GM12878 (cell line): ENCODE measurements at regions not wholly inside any gene's neighbourhood (a gene's known extent, or its start where the extent isn't known, plus 50 kb on each side); places are given as distances from the start of the nearest gene placed in this dataset.
A peak's percentile ranks its signal among the peaks of the same experiment; 100 is the strongest.

Experiments
- ATAC-seq: fragments of 200-7000 bp; cut with Tn5 transposase; 3 replicates; pipeline ENCODE4 v1.9.1; 2020; ENCODE audit warnings: mild to moderate bottlenecking, moderate library complexity
- BruUV-seq: library from RNA; stranded (reverse); fragments of 400-500 nt; replicated peaks from 2 replicates; lab custom pipeline; 2021; lab: Mats Ljungman, UMichigan
- CTCF ChIA-PET: fragments of 300-600 bp; sonication (Branson Sonifier 250); formaldehyde crosslinking; extraction: SDS; loops from one replicate; lab custom pipeline; 2021; ENCODE audit warnings: inconsistent platforms; lab: Yijun Ruan, JAX
- POLR2A ChIA-PET: fragments of 350-600 bp; formaldehyde crosslinking; extraction: SDS; loops from one replicate; lab custom pipeline; 2021; ENCODE audit warnings: inconsistent platforms; lab: Charles Lee
- RAD21 ChIA-PET: fragments of 300-600 bp; sonication (Branson Sonifier 250); formaldehyde crosslinking; loops from one replicate; lab custom pipeline; 2023; ENCODE audit warnings: antibody characterized with exemption; ENCODE audit not compliant: unreplicated experiment; lab: Charles Lee
- SMC1A ChIA-PET: fragments of 300-600 bp; sonication (Branson Sonifier 250); formaldehyde crosslinking; loops from one replicate; lab custom pipeline; 2023; ENCODE audit not compliant: unreplicated experiment, uncharacterized antibody; lab: Charles Lee
- DNase-seq: peaks from one replicate; pipeline ENCODE4 v3.0.0-alpha.2; 2011; ENCODE audit warnings: low read depth, low spot score
- FAIRE-seq: peaks from 3 replicates; lab custom pipeline; 2011; peaks lifted over from hg19 to GRCh38; lab: Jason Lieb, UNC
- H2AFZ ChIP-seq: 2 replicates; pipeline ENCODE4 v1.6.0; 2011; ENCODE audit warnings: low read depth, low read length, control low read depth; ENCODE audit not compliant: control insufficient read depth
- H3K27ac ChIP-seq: 2 replicates; pipeline ENCODE4 v1.5.1; 2011; ENCODE audit warnings: control low read depth; ENCODE audit not compliant: control insufficient read depth, insufficient read depth
- H3K27me3 ChIP-seq, 2 experiments: replicated peaks in 1 of 2; 2 replicates each; pipeline versions ENCODE4 v1.6.0 to v1.6.1; 2011; ENCODE audit warnings: low read length in 1 of 2; ENCODE audit not compliant: control insufficient read depth in 2 of 2, insufficient read depth in 2 of 2
- H3K36me3 ChIP-seq, 2 experiments: 2 replicates each; pipeline ENCODE4 v1.5.1; 2011; ENCODE audit warnings: low read length in 1 of 2; ENCODE audit not compliant: control insufficient read depth in 2 of 2, insufficient read depth in 2 of 2
- H3K4me1 ChIP-seq: 2 replicates; pipeline ENCODE4 v1.6.1; 2011; ENCODE audit warnings: mild to moderate bottlenecking, low read length, moderate library complexity, mixed read lengths; ENCODE audit not compliant: control insufficient read depth, insufficient read depth
- H3K4me2 ChIP-seq: 2 replicates; pipeline ENCODE4 v1.6.0; 2011; ENCODE audit warnings: control low read depth; ENCODE audit not compliant: control insufficient read depth, insufficient read depth
- H3K4me3 ChIP-seq: fragments of 200-600 bp; sonication (generic); 2 replicates; pipeline ENCODE4 v1.5.1; 2016
- H3K79me2 ChIP-seq: 2 replicates; pipeline ENCODE4 v1.6.0; 2011; ENCODE audit warnings: low read length; ENCODE audit not compliant: control insufficient read depth, insufficient read depth
- H3K9ac ChIP-seq: 2 replicates; pipeline ENCODE4 v1.8.0; 2011; ENCODE audit warnings: low read length, control low read depth, mixed read lengths; ENCODE audit not compliant: control insufficient read depth, insufficient read depth
- H3K9me3 ChIP-seq: replicated peaks from 3 replicates; pipeline ENCODE4 v1.5.1; 2011; ENCODE audit warnings: mild to moderate bottlenecking, low read length; ENCODE audit not compliant: control insufficient read depth, insufficient read depth
- H4K20me1 ChIP-seq: 2 replicates; pipeline ENCODE4 v1.6.0; 2011; ENCODE audit not compliant: control insufficient read depth, insufficient read depth
- BCL11A ChIP-seq: IDR thresholded peaks from 2 replicates; pipeline ENCODE4 v1.6.1; 2011; ENCODE audit warnings: low read depth, low read length
- BCL3 ChIP-seq: IDR thresholded peaks from 2 replicates; pipeline ENCODE4 v1.6.1; 2011; ENCODE audit warnings: borderline replicate concordance, low read depth, mild to moderate bottlenecking, moderate library complexity, low read length; ENCODE audit not compliant: insufficient read depth, poor library complexity, severe bottlenecking
- CEBPB ChIP-seq, 2 experiments: fragments of 150-350 bp in 1 of 2; IDR thresholded peaks; 2 replicates each; pipeline ENCODE4 v1.6.1; 2012 to 2014; ENCODE audit warnings: low read depth in 2 of 2, low read length in 2 of 2, borderline replicate concordance in 1 of 2, inconsistent platforms in 1 of 2
- CHD1 ChIP-seq: IDR thresholded peaks from 2 replicates; pipeline ENCODE4 v1.6.1; 2012; ENCODE audit warnings: low read depth, low read length, improper control_type of control experiment
- DPF2 ChIP-seq: fragments of 450-650 bp; IDR thresholded peaks from 2 replicates; pipeline ENCODE4 v1.6.1; 2017; ENCODE audit warnings: mild to moderate bottlenecking
- E2F8 ChIP-seq: fragments of 450-650 bp; IDR thresholded peaks from 2 replicates; pipeline ENCODE4 v1.6.1; 2018; ENCODE audit warnings: mild to moderate bottlenecking, low read depth, moderate library complexity; ENCODE audit not compliant: partially characterized antibody
- IKZF1 ChIP-seq: fragments of 450-650 bp; conservative IDR thresholded peaks from 2 replicates; pipeline ENCODE4 v1.6.1; 2017; ENCODE audit warnings: antibody characterized with exemption, mild to moderate bottlenecking
- JUND ChIP-seq: IDR thresholded peaks from 2 replicates; pipeline ENCODE4 v1.6.1; 2012; ENCODE audit warnings: low read depth, mild to moderate bottlenecking, low read length, improper control_type of control experiment, moderate library complexity
- KDM1A ChIP-seq: fragments of 200-600 bp; sonication (generic); IDR thresholded peaks from 2 replicates; pipeline ENCODE4 v1.6.1; 2016; ENCODE audit warnings: borderline replicate concordance
- PAX8 ChIP-seq: fragments of 450-650 bp; IDR thresholded peaks from 2 replicates; pipeline ENCODE4 v1.6.1; 2017; ENCODE audit warnings: mild to moderate bottlenecking, moderate library complexity
- POLR2AphosphoS2 ChIP-seq: IDR thresholded peaks from 2 replicates; pipeline ENCODE4 v1.6.1; 2011; ENCODE audit warnings: low read depth, mild to moderate bottlenecking, low read length, improper control_type of control experiment, moderate library complexity
- SPI1 ChIP-seq: IDR thresholded peaks from 2 replicates; pipeline ENCODE4 v1.6.1; 2011; ENCODE audit warnings: low read depth, mild to moderate bottlenecking, low read length, moderate library complexity, borderline replicate concordance; ENCODE audit not compliant: insufficient read depth
- SRF ChIP-seq, 2 experiments: IDR thresholded peaks; 2 replicates each; pipeline ENCODE4 v1.6.1; 2011; ENCODE audit warnings: low read depth in 2 of 2, low read length in 2 of 2, mild to moderate bottlenecking in 1 of 2, moderate library complexity in 1 of 2
- ZNF274 ChIP-seq: IDR thresholded peaks from one replicate; pipeline ENCODE4 v1.8.0; 2011; ENCODE audit not compliant: insufficient read length, insufficient read depth
- WGBS: methylation state at CpG from one replicate; pipeline ENCODE4 v1.1.6; 2016; ENCODE audit warnings: low lambda C conversion rate; ENCODE audit not compliant: insufficient replicate concordance, insufficient coverage; ENCODE audit errors: missing lambda C conversion rate; 5-methylcytosine and 5-hydroxymethylcytosine counted together
- in situ Hi-C: fragments of 300-500 bp; cut with MboI; formaldehyde crosslinking; loops from 9 replicates; pipeline ENCODE4 v1.14.3; 2018; ENCODE audit warnings: mixed read lengths
- intact Hi-C: fragments of 100-400 bp; cut with micrococcal nuclease; formaldehyde crosslinking; loops from one replicate; pipeline ENCODE4 v1.14.2; 2022; ENCODE audit not compliant: unreplicated experiment
- TF ChIP-seq, protein P1 (sequence below): IDR thresholded peaks from 2 replicates; pipeline ENCODE4 v1.6.1; 2012; ENCODE audit warnings: mild to moderate bottlenecking, low read depth, low read length

GRCh38 chr1:234961456-234962339, 166.9 kb downstream of the TOMM20 start:
- H3K79me2 ChIP-seq, result no peaks in the 10 kb centered on the region
- peak; percentile 53 for ATAC-seq
- in situ Hi-C loops, result no loop called here
- peak overlapping the region; percentile 96 for H3K27ac ChIP-seq
- BruUV-seq, result no TSS peak
- WGBS, result 33% methylated on average over 9 of the region's 9 CpGs
- H3K9ac ChIP-seq, result peak overlapping the region; percentile 82
- peaks cover 63% of the 10 kb centered on the region for H3K4me1 ChIP-seq
- peak; percentile 74 for FAIRE-seq
- ChIA-PET POLR2A (interaction anchor here (0.5 to 12.0 kb wide), 15 partner anchors 8 to 361 kb away, joined by 3 to 108 read pairs (median 4); no protein-coding TSS in a partner anchor), RAD21 (interaction anchor here (0.6 to 14.4 kb wide), 28 partner anchors 7 to 462 kb away, joined by 3 to 258 read pairs (median 8); no protein-coding TSS in a partner anchor), CTCF (interaction anchor here (0.6 to 3.4 kb wide), 15 partner anchors 7 to 474 kb away, joined by 3 to 16 read pairs (median 3); no protein-coding TSS in a partner anchor), SMC1A (interaction anchor here (0.7 to 7.3 kb wide), 36 partner anchors 7 to 466 kb away, joined by 3 to 164 read pairs (median 5); no protein-coding TSS in a partner anchor)
- no peaks in the 10 kb centered on the region for H3K27me3 ChIP-seq
- peak overlapping the region; percentile 45; the same call in 1 of the 2 replicates for H3K4me3 ChIP-seq
- intact Hi-C loops, result loop anchor here (1.0 to 2.0 kb wide), 7 partner anchors 25 to 231 kb away; no protein-coding TSS in a partner anchor
- H3K36me3 ChIP-seq, result no peaks in the 10 kb centered on the region
- no peak overlapping the region for H2AFZ ChIP-seq
- no peaks in the 10 kb centered on the region for H4K20me1 ChIP-seq
- H3K4me2 ChIP-seq, result peak overlapping the region; percentile 88
- H3K9me3 ChIP-seq, result no peaks in the 10 kb centered on the region
- no peak for DNase-seq
- TF ChIP-seq ZNF274 (no peak), POLR2AphosphoS2 (no peak), KDM1A (no peak), DPF2 (no peak), BCL11A (peak; percentile 81), SRF (IDR thresholded peaks at IDR 0.05; ENCODE audit: low read depth in 2 of 2, low read length in 2 of 2) (peak; percentile 86 to 91), CEBPB (IDR thresholded peaks at IDR 0.05; ENCODE audit: borderline replicate concordance in 1 of 2, low read depth in 2 of 2, low read length in 2 of 2) (no peak), E2F8 (no peak), IKZF1 (no peak), JUND (no peak), SPI1 (no peak), CHD1 (no peak), BCL3 (peak; percentile 39), PAX8 (no peak)
- TF ChIP-seq, protein P1, sequence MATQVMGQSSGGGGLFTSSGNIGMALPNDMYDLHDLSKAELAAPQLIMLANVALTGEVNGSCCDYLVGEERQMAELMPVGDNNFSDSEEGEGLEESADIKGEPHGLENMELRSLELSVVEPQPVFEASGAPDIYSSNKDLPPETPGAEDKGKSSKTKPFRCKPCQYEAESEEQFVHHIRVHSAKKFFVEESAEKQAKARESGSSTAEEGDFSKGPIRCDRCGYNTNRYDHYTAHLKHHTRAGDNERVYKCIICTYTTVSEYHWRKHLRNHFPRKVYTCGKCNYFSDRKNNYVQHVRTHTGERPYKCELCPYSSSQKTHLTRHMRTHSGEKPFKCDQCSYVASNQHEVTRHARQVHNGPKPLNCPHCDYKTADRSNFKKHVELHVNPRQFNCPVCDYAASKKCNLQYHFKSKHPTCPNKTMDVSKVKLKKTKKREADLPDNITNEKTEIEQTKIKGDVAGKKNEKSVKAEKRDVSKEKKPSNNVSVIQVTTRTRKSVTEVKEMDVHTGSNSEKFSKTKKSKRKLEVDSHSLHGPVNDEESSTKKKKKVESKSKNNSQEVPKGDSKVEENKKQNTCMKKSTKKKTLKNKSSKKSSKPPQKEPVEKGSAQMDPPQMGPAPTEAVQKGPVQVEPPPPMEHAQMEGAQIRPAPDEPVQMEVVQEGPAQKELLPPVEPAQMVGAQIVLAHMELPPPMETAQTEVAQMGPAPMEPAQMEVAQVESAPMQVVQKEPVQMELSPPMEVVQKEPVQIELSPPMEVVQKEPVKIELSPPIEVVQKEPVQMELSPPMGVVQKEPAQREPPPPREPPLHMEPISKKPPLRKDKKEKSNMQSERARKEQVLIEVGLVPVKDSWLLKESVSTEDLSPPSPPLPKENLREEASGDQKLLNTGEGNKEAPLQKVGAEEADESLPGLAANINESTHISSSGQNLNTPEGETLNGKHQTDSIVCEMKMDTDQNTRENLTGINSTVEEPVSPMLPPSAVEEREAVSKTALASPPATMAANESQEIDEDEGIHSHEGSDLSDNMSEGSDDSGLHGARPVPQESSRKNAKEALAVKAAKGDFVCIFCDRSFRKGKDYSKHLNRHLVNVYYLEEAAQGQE, result no peak
